ENCODE measurements at regions not wholly inside any gene's neighbourhood (a gene's known extent, or its start where the extent isn't known, plus 50 kb on each side); places are given as distances from the start of the nearest gene placed in this dataset.
"Not testable (repeated sequence)": the region's sequence is repeated elsewhere in the genome, so short reads cannot be mapped to it uniquely, and the experiment has no call there.

GRCh38 chr16:22436823-22437652, 62.6 kb upstream of the CDR2 start:
- DNase-seq (ENCODE audit: low spot score) = peak; percentile 80

DNA sequence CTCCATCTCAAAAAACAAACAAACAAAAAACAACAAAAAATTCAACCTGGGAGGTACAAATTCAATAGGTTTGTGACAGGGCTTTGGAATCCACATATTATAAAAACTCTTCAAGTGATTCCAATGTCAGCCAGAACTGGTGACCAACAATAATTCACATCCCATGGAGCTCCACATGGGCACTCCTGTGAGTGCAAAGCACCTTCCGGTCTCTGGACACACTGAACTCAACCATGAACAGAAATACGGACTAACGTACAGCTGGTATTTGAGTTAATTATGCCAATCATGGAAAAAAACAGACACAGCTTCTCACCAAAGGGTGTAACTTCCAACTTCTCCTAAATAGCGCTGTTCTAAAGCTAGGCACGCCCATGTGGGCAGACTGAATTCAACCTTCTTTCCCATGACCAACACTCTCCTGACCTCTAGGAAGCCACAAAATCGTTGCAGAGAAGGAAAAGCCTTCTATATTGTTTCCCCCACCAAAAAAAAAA, 62.0 kb upstream of the CDR2 start:
- not testable (repeated sequence) for DNase-seq (ENCODE audit: low spot score)

- DNase-seq (ENCODE audit: low spot score) = not testable (repeated sequence)
Measured at GRCh38 chr16:22431314-22431713, 56.9 kb upstream of the CDR2 start.

GRCh38 chr16:22428654-22429053, 54.2 kb upstream of the CDR2 start:
- DNase-seq (ENCODE audit: low spot score) = no peak

DNA sequence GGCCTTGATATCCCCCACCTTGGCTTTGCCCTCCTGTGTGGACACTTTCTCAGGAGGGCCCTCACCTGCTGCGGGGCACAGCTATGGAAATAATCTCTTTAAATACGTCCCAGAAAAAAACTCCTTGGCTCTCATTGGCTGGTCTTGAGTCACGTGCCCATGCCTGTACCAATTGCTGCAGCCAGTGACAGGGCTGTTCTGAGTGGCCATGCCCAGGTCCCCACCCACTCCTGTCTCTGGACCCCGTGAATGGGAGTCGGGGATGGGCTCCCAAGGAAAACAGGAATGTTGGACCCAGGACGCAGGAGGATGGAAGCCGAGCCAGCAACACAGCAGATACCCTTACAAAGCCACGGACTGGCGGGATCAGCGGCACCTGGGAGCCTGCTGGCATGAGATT, 53.1 kb upstream of the CDR2 start:
- no peak for DNase-seq (ENCODE audit: low spot score)

GRCh38 chr16:22425847-22426246, 51.4 kb upstream of the CDR2 start:
- DNase-seq (ENCODE audit: low spot score) = no peak

GRCh38 chr16:22425036-22425801, 50.8 kb upstream of the CDR2 start:
- peak; percentile 78 for DNase-seq (ENCODE audit: low spot score)

DNA sequence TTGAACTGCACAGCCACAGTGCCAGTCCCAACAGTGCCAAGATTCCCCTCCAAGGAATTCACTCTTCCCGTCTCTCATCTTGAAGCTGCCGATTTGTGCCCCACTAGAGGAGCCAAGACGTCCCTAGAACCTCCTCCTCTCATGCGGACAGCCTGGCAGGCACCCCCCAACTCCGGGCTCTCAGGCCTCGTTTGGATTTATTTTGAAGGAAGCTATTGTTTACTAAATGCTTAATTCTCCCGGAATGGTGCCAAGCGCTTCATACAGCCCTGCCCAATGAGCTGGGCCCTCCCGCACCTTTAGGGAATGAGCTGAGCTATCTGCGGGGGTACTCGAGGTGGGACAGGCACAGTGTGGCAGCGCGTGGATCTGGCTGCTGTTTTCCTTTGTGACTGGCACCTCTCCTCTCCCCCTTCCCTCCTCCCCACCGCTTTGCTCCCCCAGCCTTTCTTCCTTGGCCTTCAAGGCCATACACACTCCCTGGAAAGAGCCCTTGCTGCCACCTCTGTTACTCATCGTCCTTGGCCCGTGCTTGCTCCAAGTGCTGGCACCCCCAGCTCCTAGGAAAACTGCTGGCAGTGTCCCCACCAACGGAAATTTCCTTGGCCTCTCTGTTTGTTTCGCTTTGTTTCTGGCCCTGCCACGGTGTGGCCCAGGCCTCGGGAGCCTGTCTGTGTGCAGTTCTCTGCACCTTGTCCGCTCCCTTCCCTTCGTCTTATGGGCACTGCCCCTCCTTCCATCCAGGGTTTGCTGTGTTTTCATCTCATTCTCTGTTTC, 49.9 kb upstream of the CDR2 start:
- peak; percentile 55 for DNase-seq (ENCODE audit: low spot score)
